GM18867 (cell line): ENCODE measurements at regions not wholly inside any gene's neighbourhood (a gene's known extent, or its start where the extent isn't known, plus 50 kb on each side); places are given as distances from the start of the nearest gene placed in this dataset.

Experiments
- ATAC-seq: cut with Tn5 transposase; IDR thresholded peaks from one replicate; pipeline ENCODE4 v1.9.1; 2021; ENCODE audit warnings: mild to moderate bottlenecking, moderate library complexity; ENCODE audit not compliant: unreplicated experiment

DNA sequence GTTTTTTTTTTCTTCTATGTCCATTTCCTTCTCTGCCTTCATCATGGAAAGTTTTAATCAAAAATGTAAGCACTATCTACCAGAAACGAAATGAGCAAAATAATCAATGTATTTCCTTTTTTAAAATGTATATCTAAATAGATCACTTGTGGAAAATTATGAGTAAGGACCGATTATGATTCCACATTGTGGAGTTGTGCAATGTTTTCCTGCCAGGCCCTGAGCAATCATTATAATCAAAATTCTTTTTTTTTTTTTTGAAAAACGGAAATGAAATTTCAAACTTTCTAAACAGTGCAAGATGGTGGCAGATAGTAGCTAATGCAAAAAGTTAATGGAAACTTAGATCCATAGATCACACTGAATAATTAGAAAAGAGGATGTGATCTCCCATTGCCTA, 1074.6 kb upstream of the TMEM132C start:
- no peak for ATAC-seq

DNA sequence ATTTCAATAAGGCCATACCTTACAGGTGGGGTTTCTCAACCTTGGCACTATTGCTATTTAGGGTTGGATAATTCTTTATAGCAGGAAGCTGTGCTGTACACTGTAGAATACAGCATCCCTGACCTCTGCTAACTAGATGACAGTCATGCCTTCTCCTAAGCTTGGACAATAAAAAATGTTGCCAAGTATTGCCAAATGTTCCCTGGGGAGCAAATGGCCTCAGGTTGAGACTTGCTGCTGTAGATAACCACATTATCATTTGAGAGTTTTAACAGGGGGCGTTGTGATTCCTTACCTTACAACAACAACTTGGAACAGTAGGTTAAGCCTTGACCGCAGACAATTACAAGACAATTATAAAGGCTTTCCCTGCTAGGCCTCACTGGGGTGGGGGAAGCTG, 1073.6 kb upstream of the TMEM132C start:
- ATAC-seq, result no peak

DNA sequence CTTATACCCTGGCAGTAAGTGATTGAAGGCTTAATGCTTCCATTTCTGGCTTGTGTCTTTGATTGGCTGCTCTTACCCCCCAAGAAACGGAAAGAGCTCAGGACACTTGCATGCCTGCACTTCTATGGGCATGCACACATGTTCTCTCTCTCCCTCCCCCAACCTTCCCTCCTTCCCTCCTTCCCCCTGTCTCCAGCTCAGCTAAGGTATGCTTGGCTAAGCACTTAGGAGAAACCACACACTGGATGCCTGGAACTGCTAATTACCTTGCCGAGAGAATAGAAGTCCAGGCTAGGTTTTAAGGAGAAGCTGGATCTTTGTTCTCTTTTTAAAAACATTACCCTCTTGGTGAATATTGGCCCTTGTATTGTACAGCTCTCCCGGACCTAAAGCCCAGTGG, 1072.8 kb upstream of the TMEM132C start:
- no peak for ATAC-seq

DNA sequence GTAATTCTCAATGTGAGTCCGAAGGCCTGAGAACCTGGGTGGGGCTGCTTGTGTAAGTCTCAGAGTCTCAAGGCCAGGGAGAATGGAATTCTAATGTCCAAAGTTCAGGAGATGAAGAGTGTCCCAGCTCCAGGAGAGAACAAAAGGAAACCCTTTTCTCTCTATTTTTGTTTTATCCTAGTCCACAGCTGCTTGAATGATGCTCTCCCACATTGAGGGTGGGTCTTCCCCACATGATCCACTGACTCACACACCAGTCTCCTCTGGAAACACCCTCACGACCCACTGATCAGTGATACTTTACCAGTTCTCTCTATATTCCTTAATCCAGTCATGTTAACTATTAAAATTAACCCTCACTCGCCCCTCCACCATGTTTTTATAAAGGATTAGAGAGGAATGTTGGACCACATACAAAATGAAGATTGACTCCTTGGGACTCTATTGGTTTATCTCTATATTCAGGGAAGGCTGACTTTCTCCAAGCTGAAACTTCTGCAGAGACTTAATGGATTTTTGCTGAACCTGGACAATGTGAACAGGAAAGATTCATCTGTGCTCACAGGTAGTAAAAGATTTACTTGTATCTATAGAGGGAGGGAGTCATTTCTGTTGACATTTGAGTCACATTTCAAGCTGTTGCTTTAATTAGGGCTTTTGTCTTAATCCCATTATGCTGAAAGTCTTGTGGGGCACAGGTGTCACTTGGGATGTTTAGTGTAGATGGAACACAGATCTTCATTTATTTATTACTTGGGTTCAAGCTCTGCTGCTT, 1061.0 kb upstream of the TMEM132C start:
- ATAC-seq, result no peak

DNA sequence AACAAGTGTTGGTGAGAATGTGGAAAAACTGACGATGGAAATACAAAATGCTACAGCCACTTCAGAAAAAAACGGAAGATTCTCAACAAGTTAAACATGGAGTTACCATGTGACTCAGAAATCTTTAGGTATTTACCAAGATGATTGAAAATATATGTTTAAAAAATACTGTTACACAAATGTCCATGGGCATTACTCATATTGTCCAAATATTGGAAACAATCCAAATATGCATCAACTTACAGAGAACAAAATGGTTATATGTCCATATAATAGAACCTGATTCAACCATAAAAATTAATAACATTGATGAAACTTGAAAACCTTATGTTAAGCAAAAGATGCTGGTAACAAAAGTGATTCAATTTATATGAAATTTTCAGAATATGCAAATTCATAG, 1057.7 kb upstream of the TMEM132C start:
- ATAC-seq, result no peak

DNA sequence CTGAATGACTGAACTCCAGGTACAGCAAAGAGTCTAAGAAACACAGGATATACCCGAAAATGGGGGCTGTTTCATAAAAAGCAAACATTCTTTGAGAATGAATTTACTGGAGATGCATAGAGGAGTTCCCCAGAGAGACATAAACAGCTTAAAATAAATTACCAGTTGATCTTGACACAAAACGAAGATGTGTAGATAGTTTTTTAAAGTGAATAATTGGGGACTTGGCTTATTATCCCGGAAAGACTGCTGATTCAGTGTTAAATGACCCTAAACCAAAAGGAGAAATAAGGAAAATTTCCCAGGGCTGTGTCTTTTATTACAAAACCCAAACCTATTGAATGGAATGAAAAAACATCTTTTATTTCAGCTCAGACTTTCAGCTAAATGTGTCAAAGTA, 1052.8 kb upstream of the TMEM132C start:
- no peak for ATAC-seq

DNA sequence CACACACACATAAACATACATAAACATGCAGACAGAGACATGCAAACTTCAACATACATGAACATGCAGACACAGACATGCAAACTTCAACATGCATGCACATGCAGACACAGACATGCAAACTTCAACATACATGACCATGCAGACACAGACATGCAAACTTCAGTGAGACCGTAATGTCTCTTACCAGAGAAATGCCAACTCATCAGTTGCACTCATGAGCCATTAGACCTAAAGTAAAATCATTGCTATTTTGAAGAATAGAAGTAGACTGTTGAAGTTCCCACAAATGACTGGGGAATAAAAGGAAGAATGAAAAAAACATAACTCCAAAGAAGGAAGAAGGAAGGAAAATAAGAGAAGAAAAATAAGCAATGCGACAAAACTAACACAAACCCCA, 1044.0 kb upstream of the TMEM132C start:
- no peak for ATAC-seq

DNA sequence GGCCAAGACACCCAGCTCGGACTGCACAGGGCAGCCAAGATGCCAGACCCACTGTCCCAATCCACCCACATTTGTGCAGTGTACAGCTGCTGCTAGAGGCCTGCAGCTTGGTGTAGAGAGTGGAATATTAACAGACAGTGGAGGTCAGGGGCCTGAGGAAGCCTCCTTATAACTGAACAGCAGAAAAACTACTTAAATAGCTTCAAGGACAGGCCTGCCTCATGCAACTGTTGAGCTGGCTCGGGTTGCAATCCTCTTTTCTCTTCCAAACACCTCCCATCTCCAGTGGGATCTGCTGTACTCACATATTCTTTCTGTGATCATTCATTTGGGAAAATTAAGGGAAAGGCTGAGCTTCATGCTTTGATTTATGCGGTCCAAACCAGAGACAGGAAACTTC, 1043.2 kb upstream of the TMEM132C start:
- no peak for ATAC-seq

DNA sequence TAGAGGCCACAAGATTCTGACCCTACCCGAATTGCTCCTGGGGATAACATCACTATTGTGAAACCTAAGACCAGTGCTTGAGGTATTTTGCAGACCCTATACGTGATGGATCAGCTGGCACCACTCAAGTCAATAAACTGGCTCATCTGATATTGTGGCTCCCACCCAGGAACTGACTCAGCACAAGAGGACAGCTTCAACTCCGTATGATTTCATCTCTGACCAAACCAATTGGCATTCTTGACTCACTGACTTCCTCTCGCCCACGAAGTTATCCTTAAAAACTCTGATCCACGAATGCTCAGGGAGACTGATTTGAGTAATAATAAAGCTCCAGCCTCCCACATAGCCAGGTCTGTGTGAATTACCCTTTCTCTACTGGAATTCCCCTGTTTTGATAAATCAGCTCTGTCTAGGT, 1036.1 kb upstream of the TMEM132C start:
- no peak for ATAC-seq

DNA sequence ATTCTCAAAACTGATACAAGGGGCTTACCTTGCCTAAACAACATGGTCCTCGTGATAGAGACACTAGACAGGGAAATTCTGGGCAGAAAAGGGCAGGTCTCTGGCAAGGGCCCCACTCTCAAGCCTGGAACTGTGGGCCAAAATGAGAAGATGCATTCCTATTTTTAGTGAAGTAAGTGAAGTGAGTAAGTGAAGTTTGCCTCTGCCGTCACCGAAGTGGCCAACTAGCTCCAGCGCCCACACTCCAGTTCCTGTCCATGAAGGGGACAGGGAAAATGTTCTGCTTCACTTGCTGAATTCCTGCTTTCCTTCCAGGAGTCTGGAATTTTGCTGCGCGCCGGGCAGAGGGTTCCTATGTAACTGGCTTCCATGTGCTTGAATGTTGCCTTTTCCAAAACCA, 1035.6 kb upstream of the TMEM132C start:
- no peak for ATAC-seq

DNA sequence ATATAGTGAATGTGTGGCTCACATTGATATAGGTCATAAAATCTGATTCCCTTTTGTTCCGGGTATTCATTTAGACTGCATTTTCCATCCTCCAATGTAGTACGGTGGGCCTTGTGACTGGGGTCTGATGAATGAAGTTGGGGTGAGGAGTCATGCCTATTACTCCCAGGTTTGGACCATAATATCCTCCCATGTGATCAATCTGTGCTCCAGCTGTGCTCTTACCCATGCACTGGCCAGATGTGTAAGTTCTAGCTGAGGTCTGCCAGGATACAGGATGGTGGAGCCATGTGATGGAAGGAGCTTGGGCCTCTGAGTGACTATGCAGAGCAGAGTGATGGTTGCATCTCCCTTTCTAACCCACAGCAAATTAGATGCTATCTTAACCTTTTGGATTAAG, 1034.0 kb upstream of the TMEM132C start:
- ATAC-seq, result no peak

DNA sequence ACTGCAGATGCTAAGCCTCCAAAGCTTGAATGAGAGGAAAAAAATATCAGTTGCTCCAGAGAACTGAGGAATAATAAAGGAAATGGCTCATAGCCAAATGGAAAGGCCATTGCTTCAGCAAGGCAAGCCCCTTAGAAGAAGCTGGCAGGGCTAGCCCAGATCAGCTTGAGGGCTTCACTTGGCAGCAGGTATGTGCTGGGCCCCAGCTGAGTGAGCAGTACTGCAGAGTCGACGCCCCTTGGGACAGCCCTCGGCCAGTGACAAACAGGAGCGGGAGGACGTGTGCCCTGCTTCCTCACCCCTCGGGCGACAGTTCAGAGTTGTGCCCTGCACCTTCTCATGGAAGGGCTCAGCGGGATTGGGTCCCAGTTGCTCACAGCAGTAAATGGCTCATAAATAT, 1031.2 kb upstream of the TMEM132C start:
- ATAC-seq, result no peak

DNA sequence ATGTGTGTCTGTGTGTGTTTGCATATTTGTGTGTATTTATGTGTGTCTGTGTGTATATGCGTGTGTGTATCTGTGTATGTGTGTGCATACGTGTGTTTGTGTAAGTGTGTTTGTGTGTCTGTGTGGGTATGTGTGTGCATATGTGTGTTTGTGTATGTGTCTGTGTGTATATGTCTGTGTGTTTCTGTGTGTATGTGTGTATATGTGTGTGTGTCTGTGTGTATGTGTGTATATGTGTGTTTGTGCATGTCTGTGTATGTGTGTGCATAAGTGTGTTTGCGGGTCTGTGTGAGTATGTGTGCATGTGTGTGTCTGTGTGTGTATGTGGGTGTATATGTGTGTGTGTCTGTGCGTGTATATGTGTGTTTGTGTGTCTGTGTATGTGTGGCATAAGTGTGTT, 1030.5 kb upstream of the TMEM132C start:
- ATAC-seq, result no peak

DNA sequence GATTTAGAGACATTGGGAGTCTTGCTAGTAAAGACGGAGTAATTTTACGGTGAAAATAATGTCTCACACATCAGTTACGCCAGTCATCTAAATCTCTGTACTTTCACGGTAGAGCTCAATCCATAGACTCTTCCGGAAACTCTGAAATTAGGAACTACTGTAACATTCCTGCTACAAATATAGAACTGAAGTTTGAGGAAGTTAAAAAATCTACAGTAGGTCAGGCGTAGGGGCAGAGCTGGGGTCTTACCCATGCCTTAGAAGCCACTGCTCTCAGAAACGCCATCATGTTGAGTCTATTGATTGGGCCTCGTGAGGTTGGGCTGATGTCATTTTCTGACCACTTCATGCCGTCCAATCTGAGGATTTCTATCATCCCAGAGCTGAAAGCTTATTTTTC, 1029.8 kb upstream of the TMEM132C start:
- no peak for ATAC-seq

DNA sequence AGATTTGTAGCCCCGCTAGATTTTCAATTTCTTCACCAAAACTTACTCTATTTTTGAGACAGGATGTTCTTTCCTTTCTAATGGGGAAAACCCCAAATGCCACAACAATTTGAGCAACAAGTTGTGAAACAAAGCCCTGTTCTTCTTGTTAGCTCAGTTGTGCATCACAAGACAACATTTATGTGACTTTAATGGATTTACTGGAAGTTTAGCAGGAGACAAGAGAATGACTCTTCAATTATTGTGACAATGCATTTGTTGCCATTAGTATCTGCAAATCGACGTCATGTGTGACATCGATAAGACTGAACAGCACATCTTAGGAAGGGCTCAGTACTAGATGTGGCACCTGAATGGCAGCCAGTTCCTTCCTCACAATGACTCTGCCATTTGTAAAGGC, 1028.9 kb upstream of the TMEM132C start:
- ATAC-seq, result no peak

DNA sequence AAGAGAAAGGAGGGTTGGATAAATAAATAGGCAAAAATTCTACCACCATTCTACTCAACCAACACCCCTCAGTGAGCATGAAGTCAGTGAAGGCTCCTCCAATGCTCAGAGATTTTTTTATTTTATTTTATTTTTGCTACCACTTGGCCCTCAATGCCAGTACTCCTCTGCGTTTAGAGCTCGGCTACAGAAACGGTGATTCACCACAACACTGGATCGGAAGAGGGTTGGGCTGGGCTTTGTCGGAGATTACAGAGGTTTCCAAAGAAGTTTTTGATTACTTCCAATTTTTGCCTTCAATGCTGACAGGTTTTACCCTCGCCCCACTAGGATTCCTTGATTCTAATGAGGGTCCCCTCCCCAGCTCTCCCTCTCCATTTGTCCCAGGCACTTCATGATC, 1027.2 kb upstream of the TMEM132C start:
- no peak for ATAC-seq

DNA sequence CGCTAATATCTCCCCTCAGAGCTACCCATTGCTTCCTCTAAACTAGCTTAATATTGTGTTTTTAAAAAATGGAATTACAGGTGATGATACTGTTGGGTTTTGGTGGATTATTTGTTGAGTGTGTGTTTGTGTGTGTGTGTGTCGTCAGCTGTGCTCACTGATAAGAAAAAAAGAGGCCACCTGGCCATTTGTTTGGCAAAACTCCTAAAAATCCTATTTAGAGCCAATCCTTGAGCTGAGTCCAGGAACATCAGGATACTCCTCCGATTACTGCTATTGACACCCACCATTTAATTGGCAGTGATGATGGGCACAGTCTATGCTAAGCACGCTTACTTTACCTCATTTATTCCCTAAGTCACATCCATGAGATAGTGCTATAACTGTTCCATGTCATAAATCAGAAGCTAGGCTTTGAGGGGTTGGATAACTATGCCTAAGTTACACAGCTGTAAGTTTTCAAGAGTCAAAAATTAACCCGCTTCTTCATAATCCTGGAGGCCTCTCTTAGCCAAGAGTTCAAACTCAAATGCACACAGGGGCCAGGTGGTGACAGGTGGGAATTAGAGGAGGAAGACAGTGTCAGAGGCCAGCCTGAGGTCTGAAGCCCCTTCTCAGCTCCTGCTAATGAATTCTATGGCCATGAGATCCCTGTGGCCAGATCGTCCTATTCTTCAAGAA, 1026.6 kb upstream of the TMEM132C start:
- no peak for ATAC-seq

DNA sequence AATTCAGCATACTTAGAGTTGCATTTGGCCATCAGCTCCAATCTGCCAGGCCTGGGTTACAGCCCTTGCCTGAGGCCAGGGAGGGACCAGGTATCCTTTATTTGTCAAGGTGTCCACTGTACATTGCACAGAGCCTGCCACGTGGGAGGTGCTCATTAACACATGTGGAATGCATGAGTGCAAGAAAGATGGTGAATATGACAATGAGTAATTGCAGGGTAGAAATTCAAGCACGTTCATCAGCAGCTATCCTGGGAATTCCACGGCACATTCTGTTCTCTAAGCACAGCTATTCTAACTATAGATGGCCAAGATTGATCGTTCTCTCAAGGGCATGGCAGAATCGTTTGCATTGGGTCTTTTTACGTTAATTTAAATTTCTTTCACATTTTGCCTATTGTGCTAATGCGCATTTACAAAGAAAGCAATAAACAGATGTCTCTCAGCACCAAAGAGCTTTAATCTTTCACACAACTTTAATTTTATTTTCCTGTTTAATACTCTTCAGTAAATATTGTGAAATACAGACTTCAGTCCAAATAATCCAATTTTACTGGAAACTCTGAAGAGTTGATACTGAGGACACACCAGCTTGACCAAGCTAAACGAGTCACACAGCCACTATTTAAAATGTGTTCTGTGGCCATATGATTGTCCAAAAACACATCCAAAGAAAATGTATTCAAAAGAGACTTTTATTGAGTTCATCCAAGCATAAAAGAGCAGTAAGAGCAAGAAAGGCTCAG, 1025.7 kb upstream of the TMEM132C start:
- ATAC-seq, result no peak

DNA sequence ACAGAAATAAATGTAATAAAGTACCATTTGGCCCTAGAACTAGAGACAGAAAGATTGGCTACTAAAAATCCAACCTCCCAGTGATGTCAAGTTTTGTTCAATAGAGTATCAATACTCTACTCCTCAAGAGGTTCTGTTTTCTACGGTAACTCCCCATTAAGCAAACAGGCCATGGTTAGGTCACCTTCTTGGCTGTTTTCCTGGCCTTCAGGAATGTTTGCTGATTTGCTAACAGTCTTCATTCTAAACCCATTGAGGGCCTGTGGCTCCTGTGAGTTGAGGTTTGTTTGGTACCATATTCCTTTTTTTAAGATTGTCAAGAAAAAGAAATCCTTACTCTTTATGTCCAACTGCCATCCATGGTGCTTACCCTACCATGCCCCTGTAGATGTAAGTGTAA, 1022.0 kb upstream of the TMEM132C start:
- ATAC-seq, result no peak

DNA sequence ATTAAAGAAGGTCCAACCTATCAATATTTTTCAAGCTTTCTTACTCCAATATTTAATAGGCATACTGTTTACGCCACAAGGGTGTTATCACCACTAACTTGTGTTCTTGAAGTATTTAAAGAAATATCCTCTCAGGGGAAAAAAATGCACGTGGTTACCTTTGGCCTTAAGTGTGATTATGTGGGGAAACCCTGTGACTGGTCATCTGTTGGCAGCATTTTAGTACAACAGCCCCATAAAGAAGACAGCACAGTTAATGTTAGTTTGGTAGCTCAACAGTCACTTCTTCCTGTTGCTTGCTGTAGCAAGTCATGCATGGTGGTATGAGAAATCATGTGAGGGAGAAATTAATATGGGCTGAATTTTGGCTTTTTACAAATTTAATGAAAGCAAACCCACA, 1021.5 kb upstream of the TMEM132C start:
- no peak for ATAC-seq

DNA sequence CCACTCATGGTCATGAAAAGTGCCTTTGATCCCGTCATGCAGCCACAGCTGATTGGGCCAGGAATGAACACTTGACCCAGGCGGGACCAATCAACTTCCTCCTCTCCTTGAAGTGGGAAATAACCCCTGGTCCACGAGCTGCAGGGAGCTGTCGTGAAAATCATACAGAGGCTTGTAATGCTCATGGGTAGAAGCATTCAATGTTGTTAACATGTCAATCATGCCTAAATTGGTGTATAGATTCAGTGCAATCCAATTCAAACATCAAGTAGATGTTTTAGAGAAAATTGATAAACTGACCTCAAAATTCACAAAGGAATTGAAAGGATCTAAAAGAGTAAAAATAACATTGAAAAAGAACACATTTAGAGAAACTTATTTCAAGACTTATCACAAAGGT, 1019.0 kb upstream of the TMEM132C start:
- ATAC-seq, result no peak

DNA sequence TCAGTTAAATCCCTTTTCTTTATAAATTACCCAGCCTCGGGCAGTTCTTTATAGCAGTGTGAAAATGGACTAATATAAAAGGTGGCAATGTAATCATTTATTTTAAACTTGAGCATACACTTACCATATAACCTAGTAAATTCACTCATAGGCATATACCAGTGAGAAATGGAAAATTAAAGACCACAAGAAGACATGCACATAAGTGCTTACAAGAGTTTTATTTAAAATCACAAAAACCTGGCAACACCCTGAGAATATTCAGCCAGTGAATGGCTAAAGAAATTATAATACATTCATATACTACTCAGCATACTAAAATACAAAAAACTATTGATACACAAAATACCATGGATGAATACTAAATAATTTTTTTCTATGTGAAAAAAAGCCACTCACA, 1017.5 kb upstream of the TMEM132C start:
- no peak for ATAC-seq
